Body of pancreas (tissue), 4 donors: ENCODE measurements at regions not wholly inside any gene's neighbourhood (a gene's known extent, or its start where the extent isn't known, plus 50 kb on each side); places are given as distances from the start of the nearest gene placed in this dataset.

ENCODE experiments used
- POLR2A ChIP-seq, 3 donors: fragments of 450-650 bp; IDR thresholded peaks; one replicate each; pipeline ENCODE4 v1.6.1; 2016; ENCODE audit warnings: antibody characterized with exemption in 3 of 3, mild to moderate bottlenecking in 2 of 3
- TF ChIP-seq, protein P1 (sequence below), 7 experiments: fragments of 450-650 bp in 4 of 7; fragments of 200-600 bp in 3 of 7; sonication (generic) in 3 of 7; IDR thresholded peaks; one replicate each; pipeline ENCODE4 v1.5.1; 2016 to 2019; ENCODE audit warnings: antibody characterized with exemption in 7 of 7

DNA sequence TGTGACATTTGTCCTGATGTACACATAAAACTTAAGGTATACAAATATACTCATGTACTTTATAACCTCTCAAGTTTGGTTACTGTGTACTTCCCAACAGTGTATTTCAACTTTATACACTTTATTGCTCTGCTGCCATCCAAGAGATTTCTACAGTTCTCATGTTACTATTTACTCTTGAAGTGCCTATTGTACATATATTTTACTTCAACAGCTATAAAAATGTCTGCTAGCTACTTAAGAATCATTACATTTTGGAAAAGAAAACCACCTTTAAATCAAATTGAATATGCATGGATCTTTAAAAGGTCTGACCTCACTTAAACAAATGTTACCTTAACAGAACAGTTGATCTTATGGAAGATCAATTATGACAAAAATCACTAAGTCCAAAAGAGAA lies 1056.4 kb downstream of the ADGRL3 start:
- TF ChIP-seq, protein P1, sequence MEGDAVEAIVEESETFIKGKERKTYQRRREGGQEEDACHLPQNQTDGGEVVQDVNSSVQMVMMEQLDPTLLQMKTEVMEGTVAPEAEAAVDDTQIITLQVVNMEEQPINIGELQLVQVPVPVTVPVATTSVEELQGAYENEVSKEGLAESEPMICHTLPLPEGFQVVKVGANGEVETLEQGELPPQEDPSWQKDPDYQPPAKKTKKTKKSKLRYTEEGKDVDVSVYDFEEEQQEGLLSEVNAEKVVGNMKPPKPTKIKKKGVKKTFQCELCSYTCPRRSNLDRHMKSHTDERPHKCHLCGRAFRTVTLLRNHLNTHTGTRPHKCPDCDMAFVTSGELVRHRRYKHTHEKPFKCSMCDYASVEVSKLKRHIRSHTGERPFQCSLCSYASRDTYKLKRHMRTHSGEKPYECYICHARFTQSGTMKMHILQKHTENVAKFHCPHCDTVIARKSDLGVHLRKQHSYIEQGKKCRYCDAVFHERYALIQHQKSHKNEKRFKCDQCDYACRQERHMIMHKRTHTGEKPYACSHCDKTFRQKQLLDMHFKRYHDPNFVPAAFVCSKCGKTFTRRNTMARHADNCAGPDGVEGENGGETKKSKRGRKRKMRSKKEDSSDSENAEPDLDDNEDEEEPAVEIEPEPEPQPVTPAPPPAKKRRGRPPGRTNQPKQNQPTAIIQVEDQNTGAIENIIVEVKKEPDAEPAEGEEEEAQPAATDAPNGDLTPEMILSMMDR (IDR thresholded peaks at IDR 0.05): no peak
- no peak for TF ChIP-seq POLR2A (IDR thresholded peaks at IDR 0.05)
